GM12873 (cell line): ENCODE measurements at regions not wholly inside any gene's neighbourhood (a gene's known extent, or its start where the extent isn't known, plus 50 kb on each side); places are given as distances from the start of the nearest gene placed in this dataset.

ENCODE experiments used
- TF ChIP-seq, protein P1 (sequence below): IDR thresholded peaks from 2 replicates; pipeline ENCODE4 v1.5.1; 2012; ENCODE audit warnings: low read depth, mild to moderate bottlenecking, moderate library complexity, low read length, control low read depth; ENCODE audit not compliant: insufficient read depth; ENCODE audit errors: missing control alignments

- TF ChIP-seq, protein P1, sequence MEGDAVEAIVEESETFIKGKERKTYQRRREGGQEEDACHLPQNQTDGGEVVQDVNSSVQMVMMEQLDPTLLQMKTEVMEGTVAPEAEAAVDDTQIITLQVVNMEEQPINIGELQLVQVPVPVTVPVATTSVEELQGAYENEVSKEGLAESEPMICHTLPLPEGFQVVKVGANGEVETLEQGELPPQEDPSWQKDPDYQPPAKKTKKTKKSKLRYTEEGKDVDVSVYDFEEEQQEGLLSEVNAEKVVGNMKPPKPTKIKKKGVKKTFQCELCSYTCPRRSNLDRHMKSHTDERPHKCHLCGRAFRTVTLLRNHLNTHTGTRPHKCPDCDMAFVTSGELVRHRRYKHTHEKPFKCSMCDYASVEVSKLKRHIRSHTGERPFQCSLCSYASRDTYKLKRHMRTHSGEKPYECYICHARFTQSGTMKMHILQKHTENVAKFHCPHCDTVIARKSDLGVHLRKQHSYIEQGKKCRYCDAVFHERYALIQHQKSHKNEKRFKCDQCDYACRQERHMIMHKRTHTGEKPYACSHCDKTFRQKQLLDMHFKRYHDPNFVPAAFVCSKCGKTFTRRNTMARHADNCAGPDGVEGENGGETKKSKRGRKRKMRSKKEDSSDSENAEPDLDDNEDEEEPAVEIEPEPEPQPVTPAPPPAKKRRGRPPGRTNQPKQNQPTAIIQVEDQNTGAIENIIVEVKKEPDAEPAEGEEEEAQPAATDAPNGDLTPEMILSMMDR, result no peak
Measured at GRCh38 chr1:219039017-219039681, 134.5 kb upstream of the LYPLAL1 start.

GRCh38 chr1:219039682-219040154, 134.0 kb upstream of the LYPLAL1 start:
- TF ChIP-seq, protein P1, result no peak

- TF ChIP-seq, protein P1, result no peak
Measured at GRCh38 chr1:219040291-219040690, 133.4 kb upstream of the LYPLAL1 start.

GRCh38 chr1:219041141-219041540, 132.5 kb upstream of the LYPLAL1 start:
- TF ChIP-seq, protein P1, result no peak

GRCh38 chr1:219041818-219042217, 131.9 kb upstream of the LYPLAL1 start:
- TF ChIP-seq, protein P1, result no peak

GRCh38 chr1:219042769-219043168, 130.9 kb upstream of the LYPLAL1 start:
- TF ChIP-seq, protein P1, result no peak

DNA sequence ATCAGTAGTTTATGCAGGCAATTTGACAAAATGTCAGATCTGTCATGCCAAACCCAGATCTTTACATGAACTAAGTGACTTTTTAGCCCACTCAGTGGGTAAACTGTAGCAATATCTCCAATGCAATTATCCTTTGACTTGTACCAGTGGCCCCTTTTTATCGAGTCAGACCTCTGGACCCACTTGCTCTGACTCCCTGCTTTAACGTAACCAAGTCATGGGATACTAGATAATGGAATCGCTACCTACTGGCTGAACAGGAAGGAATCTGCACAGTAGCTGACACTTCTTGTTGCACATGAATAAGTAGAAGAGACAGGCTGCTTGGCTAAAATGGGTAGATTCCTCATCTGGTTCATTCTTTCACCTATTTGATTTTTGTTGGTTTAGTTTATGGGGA, 128.4 kb upstream of the LYPLAL1 start:
- TF ChIP-seq, protein P1, result no peak

DNA sequence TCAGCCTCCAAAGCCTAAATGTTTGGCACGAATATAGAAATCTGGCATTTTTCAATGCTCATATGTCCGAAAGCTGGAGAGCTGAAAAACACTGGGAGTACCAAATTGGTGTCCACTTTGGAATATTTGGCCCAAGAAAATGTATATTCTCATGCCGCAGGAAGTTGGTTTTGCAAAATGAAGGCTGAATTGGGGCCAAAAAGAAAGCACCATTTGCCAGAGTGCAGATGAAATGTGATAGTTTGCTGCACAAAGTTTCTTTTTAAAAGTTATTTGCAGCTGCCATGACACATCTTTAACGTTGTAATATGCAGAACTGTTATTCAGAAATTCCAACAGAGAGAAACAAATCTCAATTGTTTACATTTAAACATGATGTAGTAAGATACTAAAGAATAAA, 124.2 kb upstream of the LYPLAL1 start:
- TF ChIP-seq, protein P1, result no peak
